GM18867 (cell line): ENCODE measurements at regions not wholly inside any gene's neighbourhood (a gene's known extent, or its start where the extent isn't known, plus 50 kb on each side); places are given as distances from the start of the nearest gene placed in this dataset.

ENCODE experiments used
- ATAC-seq: cut with Tn5 transposase; IDR thresholded peaks from one replicate; pipeline ENCODE4 v1.9.1; 2021; ENCODE audit warnings: mild to moderate bottlenecking, moderate library complexity; ENCODE audit not compliant: unreplicated experiment

DNA sequence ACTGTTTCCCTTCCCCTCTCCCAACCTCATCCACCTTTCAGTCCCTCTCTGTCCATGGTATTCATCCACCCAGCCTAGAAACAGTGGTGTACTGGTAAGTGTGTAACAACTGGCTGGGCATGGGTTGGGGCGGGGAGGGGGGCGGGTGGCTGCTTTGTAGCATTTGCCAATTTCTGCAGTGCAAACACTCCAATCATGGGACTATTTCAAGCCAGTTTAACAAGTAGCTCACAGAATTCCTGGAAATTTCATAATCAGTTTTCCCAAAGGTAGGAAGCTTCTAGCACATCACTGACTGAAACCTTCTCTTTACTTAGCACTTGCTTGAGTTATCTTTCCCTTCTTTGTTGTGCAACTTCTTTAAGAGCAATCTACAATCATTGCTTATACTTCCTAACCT, 100.8 kb upstream of the WASF3 start:
- ATAC-seq = no peak

DNA sequence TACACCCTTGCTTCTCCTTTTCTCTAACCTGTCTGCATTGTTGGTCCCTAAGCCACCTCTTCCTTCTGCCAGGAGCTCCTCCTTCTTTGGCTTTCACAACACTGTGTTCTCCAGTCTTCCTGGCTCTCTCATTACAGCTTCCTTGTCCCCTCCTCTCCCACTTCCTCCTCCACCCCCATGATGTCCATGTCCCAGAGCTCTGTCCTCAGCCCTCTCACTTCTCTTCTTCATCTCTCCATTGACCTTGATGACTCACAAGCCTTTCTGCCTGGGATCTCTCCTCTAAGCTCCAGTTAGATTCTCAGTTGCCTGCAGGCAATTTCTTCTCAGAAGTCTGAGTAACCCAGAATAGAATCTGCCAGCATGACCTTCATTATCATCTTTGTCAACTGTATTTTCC, 100.3 kb upstream of the WASF3 start:
- no peak for ATAC-seq

DNA sequence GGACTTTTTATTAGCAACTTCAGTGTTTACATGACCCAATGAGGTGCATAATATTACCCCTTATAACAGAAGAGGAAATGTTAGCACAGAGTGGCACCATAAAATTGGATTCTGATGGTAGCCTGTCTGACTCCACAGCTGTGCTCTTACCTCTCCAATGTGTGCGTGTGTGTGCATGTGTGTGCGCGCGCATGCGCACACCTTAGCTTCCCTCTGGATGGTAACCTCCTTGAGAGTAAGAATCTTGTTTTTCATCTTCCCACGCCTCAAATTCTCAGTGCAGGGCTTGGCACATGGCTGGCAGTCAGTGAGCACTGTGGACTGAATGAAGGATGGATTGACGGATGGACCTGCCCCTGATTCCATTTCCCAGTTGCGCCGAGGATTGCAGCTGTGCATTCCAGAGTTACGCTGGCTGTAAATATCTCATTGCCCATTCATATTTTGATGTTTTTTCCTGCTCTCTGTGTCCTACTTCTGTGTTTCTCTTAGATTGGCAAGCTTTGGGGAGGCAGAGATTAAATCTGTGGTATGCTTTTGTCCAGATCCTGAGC, 99.2 kb upstream of the WASF3 start:
- ATAC-seq = no peak

DNA sequence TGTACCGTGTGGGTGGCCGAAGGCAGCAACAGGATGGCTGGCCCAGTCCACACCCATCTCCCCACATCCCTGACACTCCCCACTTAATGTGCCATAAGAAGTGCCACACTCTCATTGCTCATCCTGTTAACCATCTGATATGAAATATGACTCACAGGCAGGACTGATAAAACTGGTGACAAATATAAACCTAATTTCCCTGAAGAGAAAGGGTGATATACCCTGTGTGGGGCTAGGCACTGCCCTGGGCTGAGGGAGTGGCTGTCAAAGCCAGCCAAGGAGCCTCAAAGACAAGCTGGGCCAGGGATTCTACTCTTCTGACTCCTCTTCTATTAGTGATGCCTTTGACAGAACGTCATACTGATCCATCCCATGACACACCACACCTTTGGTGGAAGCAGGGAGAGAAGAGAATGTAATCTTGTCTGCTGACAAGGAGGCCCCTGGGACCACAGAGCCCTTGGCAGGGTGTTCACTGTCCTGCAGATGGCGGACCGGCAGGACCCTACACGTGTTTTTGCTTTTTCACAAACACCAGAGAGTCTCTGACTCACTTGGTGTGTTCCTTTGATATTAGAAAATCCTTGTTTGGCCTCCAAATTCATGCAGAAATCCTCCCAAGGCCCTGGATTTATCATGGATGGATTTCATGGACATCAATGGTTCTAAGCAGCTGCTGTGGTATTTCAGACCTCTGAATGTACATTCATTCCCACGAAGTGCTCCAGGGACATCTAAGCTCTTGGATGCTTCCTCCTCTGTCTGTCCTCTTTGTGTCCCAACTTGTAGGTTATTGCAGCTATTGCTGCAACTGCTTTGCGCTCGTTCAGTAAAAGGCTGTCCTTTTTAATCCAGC, 98.0 kb upstream of the WASF3 start:
- ATAC-seq = no peak

DNA sequence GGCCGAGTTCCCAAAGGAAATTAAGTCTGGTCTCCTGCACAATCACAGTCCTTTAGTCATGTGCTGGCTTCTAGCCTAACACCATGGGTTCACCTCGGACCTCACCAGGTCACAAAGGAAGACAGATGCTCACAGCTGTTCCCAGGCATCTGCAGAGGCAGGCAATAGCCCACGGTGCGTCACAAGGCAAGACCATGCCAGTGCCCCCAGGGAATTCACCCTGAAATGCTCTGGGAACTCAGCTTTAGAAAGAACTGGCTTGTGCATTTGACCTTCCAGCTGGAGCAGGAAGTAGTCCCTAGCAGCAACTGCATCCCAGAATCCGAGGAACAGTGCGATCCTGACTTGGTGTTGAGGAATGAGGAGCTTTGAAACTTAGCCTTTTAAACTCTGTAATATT, 96.8 kb upstream of the WASF3 start:
- ATAC-seq = no peak

DNA sequence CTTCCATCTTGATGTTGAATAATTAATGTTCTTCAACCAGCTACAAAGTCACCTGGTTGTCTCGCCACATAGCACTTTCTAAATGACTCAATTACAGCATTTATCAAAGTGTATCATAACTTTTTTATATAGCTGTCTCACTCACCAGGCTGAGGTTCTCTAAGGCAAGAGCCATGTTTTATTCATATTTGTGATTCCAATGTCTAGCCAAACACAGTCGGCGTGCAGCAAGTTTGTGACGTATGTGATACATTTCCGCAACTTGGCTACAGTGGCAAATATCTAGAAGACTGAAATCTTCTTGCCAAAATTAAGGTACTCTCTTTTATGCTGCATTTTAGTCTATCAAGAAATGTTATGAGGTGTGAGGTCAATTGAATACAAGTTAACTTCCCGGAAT, 94.2 kb upstream of the WASF3 start:
- no peak for ATAC-seq

DNA sequence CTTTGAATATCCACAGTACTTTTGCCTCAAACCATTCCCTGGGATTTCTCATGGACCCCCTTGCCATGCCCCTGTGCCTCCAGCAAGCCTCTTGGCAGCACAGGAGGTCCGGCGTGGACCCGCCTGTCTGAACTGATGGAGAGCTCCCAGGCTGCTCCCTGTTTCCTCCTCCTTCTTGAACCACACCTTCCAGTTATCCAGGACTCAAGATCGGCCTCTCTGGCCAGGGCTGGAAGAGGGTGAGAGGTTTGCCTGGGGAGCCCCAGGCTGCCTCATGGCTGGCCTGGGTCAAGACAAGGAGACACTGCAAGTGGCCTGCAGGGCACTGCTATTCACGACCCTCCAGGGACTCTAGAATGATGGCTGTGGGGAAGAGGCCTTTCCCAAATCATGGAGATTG, 93.6 kb upstream of the WASF3 start:
- no peak for ATAC-seq

DNA sequence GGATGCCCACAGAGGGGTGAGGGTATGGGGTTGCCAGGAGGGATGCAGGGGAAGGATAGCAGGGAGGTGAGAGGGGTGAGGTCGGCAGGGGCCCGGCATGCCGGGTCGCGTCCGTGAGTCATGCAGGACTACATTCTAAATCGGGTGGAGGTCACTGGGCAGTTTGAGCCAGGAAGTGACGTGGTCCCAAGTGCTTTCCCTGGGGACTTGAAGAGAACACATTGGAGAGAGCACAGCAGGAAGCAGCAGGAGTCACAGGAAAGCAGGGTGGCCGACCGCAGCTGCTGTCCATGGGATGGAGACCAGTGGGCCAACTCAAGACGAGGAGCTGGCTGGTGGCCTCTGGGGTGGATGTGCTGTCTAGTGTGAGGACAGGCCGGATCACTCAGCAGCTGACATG, 92.0 kb upstream of the WASF3 start:
- no peak for ATAC-seq

DNA sequence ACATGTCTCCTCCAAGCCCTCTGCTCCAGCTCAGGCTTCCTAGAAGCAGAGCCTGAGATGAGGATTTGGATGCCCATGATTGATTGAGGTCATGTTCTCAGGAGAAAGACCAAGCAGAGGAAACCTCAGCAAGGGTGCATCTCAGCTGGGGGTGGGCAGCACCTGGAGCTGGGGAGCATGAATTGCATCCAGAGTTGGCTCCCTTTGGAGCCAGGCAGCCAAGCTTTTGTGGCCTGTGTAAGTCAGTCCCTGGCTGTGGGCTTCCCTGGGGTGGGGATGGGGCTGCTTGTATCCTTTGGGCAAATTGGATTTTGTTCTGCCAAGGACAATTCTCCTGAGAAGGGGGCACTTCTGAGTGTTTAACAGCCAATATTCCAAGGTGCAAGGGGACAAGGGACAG, 91.5 kb upstream of the WASF3 start:
- no peak for ATAC-seq

DNA sequence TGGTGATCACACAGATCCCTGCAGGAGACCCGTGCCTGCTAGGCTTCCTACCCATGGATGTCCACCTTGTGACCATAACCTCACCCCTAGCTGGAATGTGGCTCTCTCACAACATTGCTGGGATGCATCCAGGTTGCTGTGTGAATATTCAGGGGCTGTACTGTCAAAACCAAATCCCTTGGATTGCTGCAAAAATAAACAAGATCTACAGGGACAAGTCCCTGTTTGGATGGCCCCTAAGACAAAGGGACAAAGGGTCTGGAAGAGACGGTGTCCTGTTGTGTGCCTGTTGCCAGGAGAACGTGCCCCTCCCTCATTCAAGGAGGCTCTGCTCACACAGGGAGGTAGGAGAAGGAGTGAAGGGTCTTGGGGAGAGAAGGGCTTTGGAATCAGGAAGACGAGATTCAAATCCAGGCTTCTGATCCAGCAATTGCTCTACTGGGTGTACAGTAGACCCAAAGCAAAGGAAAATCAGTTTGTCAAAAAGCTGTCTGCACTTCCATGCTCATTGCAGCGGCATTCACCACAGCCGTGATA, 89.2 kb upstream of the WASF3 start:
- ATAC-seq = no peak

DNA sequence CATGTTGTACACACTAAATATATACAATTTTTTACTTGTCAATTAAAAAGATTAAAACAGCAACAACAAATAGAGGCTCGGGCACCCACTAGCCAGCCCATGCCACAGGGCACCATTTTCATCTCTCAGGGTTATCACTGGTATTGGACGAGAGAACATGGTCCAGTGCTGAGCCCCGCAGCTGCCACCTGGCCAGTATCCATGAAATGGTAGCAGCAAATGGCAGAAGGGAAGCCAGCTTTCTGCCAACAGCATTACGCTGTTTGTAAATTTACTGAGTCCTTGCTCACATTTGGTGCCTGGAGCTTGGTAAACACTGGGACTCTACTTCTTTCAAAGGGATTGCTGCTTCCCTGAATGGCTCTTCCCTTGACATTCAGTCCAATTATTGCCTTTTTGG, 87.9 kb upstream of the WASF3 start:
- no peak for ATAC-seq

DNA sequence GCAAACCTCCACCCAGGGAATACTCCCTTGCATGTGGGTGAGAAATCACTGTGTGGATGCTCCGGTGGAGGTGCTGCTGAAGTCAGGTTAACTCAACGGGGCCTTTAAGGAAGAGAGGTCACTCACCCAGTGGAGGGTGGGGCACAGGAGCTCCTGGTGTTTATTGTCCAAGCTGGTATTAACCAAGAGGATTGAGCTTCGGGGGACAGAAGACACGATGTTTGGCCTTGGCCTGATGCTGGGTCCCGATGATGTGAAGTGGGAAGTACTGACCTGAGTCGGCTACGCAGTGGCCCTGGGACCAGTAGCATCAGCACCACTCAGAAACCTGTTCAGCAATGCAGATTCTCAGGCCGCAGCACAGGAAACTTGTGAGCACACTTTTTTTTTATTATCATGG, 85.7 kb upstream of the WASF3 start:
- ATAC-seq = no peak

DNA sequence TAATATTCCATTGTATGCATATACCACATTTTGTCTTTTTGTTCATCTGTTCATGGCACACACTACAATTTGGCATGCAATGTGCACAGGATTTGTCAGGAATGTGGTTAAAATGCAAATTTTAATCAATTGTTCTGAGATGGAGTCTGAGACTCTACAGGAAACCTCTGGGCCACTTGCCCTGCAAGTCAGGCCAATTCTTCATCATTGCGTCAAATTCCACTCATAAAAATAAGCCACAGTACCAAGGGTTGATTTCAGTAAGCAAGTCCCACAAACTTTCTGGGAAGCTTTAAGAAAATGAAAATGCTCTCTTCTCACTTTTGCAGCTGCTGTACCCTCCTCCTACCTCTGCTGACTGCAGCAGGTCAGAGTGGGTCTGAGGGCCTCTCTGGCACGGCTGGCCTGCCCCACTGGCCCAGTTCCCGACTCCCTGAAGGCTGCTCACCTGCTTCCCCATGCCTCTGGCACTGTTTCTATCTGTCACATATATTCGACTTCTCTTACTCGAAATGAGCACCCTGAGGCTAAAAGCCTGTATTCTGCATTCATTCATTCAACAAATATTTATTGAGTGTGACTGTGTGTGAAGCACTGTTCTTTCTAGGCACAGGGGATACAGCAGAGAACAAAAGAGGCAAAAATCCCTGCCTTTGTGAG, 83.8 kb upstream of the WASF3 start:
- ATAC-seq = no peak

DNA sequence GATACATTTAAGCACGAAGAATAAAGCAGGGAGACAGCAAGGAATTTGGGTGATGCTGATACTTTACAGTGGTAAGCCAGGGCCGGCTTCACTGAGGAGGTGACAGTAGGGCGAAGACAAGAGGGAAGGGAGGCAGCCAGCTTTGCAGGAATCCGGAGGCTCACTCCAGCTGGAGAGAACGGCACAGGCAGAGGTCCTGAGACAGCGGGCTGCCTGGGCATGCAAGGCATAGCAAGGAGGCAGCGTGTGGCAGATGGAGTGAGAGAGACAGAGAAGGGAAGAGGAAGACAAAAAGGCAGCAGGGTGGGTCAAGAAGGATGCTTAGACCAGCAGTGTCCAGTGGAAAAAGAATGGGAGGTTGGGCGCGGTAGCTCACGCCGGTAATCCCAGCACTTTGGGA, 83.2 kb upstream of the WASF3 start:
- ATAC-seq = no peak

DNA sequence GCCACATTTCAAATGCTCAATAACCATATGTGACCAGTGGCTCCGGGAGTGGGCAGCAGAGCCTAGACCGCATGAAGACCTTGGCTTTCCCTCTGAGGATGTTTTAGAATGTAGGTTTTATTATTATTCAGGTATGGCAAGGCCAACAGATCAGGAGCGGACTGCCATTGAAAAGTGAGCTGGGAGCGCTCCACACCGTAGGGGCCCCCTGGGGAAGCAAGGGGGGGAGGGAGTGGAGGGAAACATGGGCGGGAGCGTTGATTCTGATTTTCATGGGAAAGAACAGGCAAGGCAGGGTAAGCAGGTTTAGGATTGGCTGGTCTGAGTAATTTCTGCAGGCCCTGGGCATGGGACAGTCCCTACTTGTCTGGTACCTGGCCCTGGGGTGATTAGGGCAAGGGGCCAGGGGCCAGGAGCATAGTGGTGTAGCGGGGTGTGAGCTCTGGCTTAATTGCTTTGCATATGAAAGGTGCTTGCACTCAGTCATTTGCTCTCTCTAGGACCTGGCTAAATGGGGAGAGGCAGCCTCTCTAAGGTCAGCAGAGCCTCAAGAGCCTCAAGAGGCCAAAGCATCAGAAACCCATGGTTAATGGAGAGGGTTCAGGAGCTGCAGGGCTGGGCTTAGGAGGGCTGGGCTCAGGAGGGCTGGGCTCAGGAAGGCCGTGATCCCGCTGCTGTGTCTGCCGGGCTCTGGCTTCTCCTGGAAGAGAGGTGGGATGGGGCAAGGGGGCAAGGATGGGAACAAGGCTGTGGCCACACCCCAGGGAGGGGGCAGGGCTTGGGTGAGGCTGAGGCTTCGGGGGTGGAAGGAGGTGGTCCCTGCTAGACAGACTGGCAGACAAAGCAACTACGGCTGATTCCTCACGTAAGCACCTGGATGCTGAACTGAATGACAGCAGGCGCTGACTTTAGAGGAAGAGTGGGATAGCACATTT, 82.0 kb upstream of the WASF3 start:
- no peak for ATAC-seq

DNA sequence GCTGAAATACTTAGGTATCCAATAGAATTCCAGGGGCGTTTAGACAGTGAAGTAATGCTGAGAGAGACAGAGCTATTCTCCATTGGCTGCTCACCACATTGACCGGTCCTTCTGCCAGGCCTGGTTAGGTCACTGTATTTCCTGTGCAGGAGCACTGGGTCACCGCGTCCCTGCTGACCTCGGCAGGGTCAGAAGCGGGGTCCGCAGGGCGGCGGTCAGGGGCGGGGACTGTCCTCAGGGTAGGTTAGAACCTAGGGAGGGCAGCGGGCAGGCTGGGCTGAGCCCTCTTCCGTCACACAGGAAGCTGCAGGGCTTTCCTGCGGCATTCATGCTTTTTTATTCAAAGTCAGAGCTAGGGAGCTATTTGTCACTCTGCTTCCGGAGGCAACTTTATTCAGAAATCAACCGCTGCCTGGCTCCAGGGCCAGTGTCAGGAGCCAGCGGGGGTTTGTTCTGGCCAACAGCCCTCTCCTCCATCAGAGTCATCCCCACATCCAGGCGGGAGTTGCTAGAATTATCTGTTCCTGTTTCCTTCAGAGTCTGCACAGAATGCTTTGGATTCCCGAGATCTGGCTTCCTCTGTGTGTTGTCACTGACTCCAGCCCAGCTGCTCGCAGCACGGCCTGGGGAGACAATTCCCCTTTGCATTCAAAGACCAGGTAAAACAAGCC, 81.2 kb upstream of the WASF3 start:
- no peak for ATAC-seq

DNA sequence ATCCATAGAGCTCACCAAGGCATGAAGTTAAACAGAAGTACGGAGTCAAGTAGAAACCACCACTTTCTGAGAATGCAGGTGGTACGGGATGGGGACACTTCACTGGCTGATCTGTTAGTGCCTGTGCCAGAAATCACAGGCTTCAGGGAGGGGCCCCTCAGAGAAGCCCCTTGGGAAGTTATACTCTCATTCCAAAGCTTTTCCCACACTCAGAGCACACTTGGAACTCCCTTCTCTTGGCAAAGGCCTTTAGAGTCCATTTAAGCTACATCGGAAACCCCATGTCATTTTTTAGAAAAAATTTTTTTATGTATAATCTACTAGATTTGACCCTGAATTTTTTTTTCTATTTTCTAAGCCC, 80.7 kb upstream of the WASF3 start:
- ATAC-seq = no peak

DNA sequence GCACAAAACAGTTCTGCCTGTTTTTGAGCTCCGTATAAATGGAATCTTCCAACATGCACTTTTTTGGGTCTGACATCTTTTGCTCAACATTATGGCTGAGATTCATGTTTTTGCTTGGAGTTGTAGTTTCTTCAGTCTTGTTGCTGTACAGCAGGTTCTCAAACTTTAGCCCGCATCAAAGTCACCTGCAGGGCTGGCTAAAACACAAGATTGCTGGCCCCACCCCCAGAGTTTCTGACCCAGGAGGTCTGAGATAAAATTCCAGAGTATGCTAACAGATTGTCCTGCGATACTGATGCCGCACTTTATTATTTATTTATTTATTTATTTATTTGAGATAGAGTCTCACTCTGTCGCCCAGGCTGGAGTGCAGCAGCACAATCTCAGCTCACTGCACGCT, 79.8 kb upstream of the WASF3 start:
- no peak for ATAC-seq

DNA sequence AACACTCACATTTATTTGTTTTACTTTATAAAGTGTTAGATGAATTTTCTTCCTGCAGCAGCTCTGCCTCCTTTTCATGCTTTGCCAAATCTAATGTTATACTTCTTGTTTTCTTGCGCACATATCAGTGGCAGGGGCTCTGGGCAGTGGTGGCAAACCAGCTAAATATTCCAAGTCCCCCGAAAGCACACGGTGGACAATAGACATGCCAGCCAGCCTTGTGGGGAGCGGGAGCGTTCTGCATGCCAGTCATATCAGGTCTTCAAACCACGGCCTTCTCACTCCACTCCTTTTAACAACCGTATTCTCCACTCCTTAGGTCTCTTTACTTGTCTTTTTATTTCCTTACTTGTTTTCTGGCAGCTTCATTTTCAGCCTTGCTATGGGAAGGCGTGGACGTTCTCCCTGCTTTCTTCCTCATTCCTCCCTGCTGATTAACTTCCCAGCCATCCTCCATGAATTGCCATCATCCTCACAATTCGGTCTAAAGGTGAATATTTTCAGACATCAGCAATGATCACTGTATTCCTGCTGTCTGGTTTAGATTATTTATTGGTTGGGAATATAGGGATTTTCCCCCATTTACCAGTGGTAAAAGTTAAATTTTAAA, 77.1 kb upstream of the WASF3 start:
- no peak for ATAC-seq
